ENCODE measurements at regions not wholly inside any gene's neighbourhood (a gene's known extent, or its start where the extent isn't known, plus 50 kb on each side); places are given as distances from the start of the nearest gene placed in this dataset.
"Not testable (repeated sequence)": the region's sequence is repeated elsewhere in the genome, so short reads cannot be mapped to it uniquely, and the experiment has no call there.

GRCh38 chr21:15667819-15668218, 62.0 kb upstream of the USP25 start:
- no peak for DNase-seq (ENCODE audit: low read depth, low spot score)

DNA sequence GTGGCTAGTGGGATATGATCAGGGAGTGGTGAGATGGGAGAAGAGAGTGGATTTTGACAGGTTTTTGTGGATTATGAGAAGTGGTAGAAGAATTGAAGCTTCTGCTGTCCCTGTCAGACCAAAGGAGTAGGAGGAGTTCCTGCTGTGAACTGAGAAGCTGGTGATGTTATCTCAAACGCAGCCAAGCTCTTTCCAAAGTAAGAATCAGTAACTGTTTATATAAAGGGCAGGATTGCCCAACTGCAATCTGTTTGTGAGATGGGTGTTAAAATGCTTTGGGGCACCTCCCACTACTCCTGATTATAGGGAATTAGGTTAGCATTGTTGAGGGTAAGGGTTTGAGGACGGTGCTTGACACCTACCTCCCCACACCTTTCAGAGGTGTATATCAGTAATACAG, 60.5 kb upstream of the USP25 start:
- DNase-seq (ENCODE audit: low read depth, low spot score) = no peak

DNA sequence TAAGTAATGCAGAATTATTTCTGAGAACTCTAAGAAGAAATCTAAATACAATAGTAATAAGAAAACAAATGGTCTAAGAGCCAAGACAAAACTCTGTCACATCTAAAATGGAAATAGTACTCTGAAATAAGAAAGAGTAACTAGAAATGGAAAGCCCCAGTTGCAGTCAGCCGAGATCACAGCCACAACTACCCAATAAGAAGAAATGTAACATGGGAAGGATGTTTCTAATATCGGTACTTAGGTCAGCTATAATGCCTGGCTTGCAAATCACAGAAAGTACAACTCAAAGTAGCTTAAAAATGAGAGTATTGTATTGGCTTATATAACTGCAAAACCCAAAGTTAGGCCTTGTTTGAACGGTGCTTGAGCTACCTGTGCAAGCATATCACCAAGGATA, 58.6 kb upstream of the USP25 start:
- no peak for DNase-seq (ENCODE audit: low read depth, low spot score)

- not testable (repeated sequence) for DNase-seq (ENCODE audit: low read depth, low spot score)
Measured at GRCh38 chr21:15672578-15672977, 57.2 kb upstream of the USP25 start.

DNA sequence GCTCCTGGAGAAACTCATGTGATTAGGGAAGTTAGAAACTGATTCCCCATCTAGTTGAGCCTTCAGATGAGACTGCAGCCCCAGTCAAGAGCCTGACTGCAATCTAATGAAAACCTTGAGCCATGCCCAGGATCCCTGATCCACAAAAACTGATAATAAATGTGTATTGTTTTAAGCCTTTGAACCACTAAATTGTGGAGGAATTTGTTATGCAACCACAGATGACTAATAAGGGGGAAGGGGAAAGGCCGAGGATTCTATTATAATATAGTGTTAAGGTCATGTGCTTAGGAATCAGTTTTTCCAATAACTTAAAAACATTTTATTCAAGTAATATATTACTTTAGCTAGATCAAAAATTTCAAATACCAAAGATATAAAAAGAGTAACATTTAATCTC, 52.8 kb upstream of the USP25 start:
- no peak for DNase-seq (ENCODE audit: low read depth, low spot score)

- DNase-seq (ENCODE audit: low read depth, low spot score) = no peak
Measured at GRCh38 chr21:15679630-15680029, 50.2 kb upstream of the USP25 start.
